NCI-H345 treated with DMSO at 0.1 percent for 48 hours (cell line): ENCODE measurements at regions not wholly inside any gene's neighbourhood (a gene's known extent, or its start where the extent isn't known, plus 50 kb on each side); places are given as distances from the start of the nearest gene placed in this dataset.

Source experiments
- DNase-seq: peaks from one replicate; lab custom pipeline; 2025; ENCODE audit not compliant: unreplicated experiment; lab: John Stamatoyannopoulos, UW

DNA sequence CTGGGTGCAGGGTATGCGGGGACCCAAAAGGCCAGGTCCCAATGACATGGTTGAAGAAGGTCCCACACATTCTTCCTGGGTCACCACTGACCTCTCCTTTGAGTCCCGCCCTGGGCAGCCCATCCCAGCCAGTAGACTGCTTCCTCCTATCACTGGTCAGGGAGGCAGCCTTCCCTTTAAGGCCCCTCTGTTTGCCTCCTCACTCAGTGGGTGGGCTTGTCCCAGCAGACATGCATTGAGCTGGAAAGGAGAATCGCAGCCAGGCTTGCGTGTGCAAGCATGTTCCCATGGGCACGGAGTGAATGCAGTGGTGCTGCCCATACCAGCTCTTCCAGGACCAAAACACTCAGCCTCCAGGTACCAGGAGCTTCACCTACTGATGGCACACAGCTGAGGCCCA lies 162.4 kb upstream of the SYT13 start:
- no peak for DNase-seq

DNA sequence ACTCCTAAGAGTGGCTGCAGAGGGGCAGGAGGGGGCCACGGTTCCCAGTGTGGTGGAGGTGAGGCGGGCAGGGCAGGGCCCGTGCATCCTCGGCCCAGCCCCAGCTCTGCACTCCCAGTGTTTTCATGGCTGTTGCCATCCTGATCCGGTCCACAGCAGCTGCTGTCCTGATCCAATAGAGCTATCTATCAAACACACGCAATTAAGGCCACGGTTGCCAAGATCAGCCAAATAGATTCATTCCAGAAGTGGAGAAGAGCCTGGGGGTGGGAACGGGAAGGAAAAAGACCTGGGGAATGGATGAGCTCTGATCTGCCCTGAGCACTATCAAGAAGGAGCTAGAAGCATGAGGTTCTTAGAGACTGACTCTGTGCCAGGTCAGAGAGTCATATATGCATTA lies 160.9 kb upstream of the SYT13 start:
- DNase-seq = no peak

DNA sequence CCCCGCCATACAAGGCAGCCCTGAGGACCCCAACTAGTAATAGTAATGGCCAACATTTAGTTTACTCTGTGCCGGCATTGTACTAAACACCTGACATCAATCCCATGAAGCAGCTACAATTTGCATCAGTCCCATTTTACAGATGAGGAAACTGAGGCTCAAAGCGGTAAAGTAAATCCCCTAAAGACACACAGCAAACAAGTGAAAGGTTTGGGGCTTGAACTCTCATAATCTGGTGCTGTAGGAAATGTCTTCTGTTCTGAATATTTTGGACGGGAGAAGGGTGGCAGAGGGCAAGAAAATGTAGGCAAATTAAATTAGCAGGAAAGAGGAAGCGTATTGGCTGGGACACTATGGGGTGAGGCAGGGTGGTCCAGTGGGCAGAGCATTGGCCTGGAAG lies 160.3 kb upstream of the SYT13 start:
- DNase-seq = no peak

- no peak for DNase-seq
These were observed 158.7 kb upstream of the SYT13 start for GRCh38 chr11:45444796-45445195.

DNA sequence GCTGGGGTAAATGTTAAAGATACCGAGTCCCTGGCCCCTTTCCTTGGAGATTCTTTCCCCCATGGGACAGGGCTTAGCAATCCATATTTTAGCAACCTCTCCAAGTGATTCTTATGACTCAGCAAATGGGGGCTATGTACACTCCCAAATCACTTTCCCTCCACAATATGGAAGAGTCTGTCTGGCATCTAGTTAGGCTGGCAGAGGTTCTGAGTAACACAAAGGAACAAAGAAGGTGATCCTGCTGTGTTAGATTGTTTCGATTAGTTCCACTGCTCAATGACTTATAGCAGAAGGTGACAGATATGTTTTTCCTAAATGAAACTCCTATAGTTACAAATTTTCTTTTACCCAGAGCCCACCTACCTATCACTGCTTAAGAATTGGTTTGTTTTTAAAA lies 154.0 kb upstream of the SYT13 start:
- DNase-seq = no peak

GRCh38 chr11:45436966-45437365 lies 150.8 kb upstream of the SYT13 start:
- DNase-seq = no peak

- DNase-seq = no peak
These were observed 150.0 kb upstream of the SYT13 start for GRCh38 chr11:45436118-45436517.

DNA sequence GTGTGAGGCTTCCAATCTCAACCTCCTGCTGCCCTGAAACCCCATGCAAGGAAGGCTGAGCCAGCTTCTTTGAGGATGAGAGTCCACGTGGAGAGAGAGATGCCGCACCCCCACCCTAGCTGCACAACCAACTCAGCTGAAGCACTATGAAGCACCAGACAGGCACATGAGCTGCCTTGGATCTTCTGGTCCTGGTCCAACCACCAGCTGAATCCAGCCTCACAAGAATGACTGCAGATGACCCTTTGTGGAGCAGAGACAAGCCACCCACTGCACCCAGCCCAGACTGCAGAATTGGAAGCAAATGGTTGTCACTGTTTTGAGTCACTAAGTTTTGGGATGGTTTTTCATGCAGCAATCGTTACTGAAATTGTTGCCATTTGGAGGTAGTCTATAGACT lies 149.6 kb upstream of the SYT13 start:
- no peak for DNase-seq

DNA sequence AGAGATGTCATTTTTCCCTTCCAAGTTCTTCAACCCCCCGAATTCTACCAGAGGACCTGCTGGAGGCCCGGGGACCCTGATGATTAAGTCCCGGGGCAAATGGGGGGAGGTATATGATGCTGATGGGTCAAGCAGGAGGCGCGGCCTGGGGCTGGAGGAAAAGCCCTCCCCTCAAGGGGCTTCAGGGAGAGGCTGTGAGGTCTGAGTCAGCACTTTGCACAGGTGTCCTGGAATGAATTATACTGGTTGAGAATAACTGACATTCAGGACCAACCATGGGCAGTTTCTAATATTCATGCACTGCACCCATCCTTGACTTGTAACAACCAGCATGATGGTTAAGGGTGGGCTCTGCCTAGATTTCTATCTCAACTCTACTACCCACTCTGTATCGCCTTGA lies 146.8 kb upstream of the SYT13 start:
- no peak for DNase-seq

DNA sequence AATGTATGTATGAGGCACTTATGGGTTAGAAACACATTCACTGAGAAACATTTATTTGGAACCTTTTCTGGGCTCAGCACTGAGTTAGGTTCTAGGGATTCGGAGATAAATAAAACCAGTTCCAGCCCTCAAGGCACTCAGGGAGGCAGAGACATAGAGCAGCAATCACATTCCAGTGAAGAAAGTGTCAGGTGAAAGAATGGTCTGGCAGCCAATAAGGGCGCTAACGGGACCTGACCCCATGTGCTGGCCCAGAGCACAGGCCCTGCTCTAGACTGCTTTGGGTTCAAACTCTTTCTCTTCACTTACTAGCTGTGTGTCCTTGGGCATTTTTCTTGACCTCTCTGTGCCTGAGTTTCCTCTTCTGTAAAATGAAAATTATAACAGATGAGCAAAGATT lies 146.0 kb upstream of the SYT13 start:
- no peak for DNase-seq

GRCh38 chr11:45431046-45432018 lies 145.2 kb upstream of the SYT13 start:
- DNase-seq = no peak

DNA sequence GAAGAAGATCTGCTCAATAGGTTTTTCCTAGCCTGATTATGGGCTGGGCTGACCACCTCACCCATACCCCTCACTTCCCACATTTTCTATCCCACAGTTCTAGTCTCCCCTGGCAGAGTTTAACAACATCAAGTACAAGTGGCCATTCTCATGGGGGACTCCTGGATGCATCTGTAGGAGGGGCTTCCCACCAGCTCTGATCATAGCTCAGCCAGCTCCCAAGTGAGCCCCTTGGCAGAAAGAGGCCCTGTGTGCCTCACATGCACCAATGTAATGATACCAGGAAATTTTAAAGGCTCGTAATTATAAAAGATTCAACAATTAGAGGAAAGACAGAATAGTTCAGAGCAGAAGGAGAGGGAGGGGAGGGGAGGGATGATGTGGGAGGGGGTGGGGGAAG lies 144.2 kb upstream of the SYT13 start:
- no peak for DNase-seq

GRCh38 chr11:45429719-45430118 lies 143.6 kb upstream of the SYT13 start:
- no peak for DNase-seq

DNA sequence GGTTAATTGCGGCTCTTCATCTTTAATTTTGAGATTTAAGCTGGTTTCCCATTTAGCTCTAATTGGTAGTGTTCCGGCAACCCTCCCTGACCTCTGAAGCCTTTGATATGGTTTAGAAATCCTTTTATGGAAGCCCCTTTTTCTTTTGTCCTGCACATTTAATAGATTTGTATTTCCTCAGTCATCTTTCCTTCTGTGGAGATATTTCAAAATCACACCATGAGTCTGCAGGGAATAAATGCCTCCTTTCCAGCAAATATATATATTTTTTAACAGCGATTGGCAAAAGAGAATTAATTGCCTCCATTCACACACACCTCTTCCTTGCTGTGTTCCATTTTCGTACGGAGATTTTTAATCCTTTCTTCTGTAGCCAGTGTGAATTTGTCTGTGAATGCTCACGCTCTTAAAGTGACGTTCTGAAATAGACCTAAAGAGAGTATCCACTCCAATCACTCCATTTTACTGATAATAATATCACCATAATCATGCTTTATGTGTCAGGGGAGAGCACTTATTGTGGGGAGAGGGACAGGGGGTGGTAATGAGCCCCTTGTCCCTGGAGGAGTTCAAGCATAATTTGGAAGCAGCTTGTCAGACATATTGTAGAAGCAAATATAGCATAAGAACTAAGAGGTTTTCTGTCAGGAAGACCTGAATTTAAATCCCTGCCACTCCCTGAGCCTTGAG lies 142.5 kb upstream of the SYT13 start:
- DNase-seq = no peak

- no peak for DNase-seq
These were observed 142.0 kb upstream of the SYT13 start for GRCh38 chr11:45428116-45428515.

- no peak for DNase-seq
These were observed 138.5 kb upstream of the SYT13 start for GRCh38 chr11:45424411-45425180.

GRCh38 chr11:45423475-45424120 lies 137.5 kb upstream of the SYT13 start:
- no peak for DNase-seq

DNA sequence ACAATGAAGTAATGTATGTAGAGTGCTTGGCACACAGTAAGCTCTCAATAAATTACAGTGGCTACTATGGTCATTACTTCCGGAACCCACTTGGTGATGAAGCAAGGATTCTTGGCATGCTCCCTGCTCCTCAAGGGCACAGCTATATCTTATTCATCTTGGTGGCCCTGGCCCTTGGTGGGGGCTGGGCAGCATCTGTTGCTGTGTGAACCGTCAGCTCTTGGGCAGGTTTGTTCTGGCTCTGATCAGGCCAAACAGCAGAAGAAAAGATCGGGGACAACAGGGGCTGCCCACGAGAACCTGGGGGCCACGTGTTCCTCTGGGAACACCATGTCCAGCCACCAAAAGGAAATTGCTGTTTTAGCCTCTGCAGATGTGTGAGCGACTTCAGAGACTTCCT lies 136.9 kb upstream of the SYT13 start:
- no peak for DNase-seq

DNA sequence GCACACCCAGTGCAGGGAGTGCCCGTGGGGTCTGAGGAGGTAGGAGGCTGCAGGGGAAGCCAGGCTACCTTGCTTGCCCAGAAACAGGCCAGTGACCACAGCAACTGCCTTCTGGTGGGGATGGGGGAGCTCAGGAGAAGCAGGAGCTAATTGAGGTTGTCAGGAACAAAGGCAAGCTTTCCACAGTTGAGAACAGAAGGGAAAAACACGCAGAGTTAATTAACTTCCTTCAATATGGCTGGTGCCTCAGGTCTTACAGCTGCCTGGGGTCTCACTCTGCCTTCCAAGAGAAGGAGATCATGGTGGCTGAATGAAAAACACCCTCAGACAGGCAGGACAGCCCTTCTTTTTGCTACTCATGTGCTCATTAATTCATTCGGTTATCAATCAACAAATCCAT lies 127.9 kb upstream of the SYT13 start:
- DNase-seq = no peak

GRCh38 chr11:45413156-45413858 lies 127.2 kb upstream of the SYT13 start:
- DNase-seq = no peak

DNA sequence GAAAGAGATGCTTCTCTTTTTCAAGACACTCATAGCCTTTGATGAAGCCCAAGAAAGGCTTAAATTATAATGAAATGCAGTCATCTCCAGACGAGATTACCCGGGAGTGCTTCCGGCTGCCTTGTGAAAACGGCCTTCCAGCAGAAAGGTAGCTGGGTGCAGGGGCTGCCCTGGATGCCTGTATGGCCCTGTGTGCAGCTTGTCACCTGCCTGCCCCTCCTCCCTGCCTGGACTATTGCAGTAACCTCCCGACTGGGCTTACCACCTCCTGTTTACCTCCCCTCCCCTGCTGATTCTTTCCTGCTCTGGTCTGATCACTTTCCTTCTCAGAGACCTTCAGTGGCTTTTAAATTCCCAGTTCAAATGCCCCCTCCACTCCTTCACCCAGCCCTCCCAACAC lies 126.4 kb upstream of the SYT13 start:
- no peak for DNase-seq
